KMS-11 (cell line): ENCODE measurements at regions not wholly inside any gene's neighbourhood (a gene's known extent, or its start where the extent isn't known, plus 50 kb on each side); places are given as distances from the start of the nearest gene placed in this dataset.

Source experiments
- H2AFZ ChIP-seq: fragments of 200-600 bp; sonication (generic); 2 replicates; pipeline ENCODE4 v1.6.1; 2016; ENCODE audit warnings: antibody characterized with exemption, mixed run types, low read depth
- H3K27ac ChIP-seq: fragments of 200-600 bp; sonication (generic); 2 replicates; pipeline ENCODE4 v1.6.1; 2016; ENCODE audit warnings: mild to moderate bottlenecking, mixed run types
- H3K27me3 ChIP-seq: fragments of 200-600 bp; sonication (generic); 2 replicates; pipeline ENCODE4 v1.6.1; 2017; ENCODE audit warnings: mild to moderate bottlenecking, low read depth, mixed run types, moderate library complexity; ENCODE audit not compliant: insufficient read depth
- H3K36me3 ChIP-seq: fragments of 200-600 bp; sonication (generic); 2 replicates; pipeline ENCODE4 v1.6.1; 2017; ENCODE audit warnings: mild to moderate bottlenecking, mixed run types; ENCODE audit not compliant: insufficient read depth
- H3K4me1 ChIP-seq: fragments of 200-600 bp; sonication (generic); 2 replicates; pipeline ENCODE4 v1.6.1; 2016; ENCODE audit warnings: mild to moderate bottlenecking, low read depth, mixed run types; ENCODE audit not compliant: poor library complexity, severe bottlenecking
- H3K4me2 ChIP-seq: fragments of 200-600 bp; sonication (generic); 2 replicates; pipeline ENCODE4 v1.7.0; 2016; ENCODE audit warnings: mild to moderate bottlenecking, mixed run types
- H3K4me3 ChIP-seq: fragments of 200-600 bp; sonication (generic); IDR thresholded peaks from 2 replicates; pipeline ENCODE4 v1.6.1; 2017; ENCODE audit warnings: low read depth, low read length, mixed read lengths; ENCODE audit not compliant: insufficient read depth
- H3K79me2 ChIP-seq: fragments of 200-600 bp; sonication (generic); 2 replicates; pipeline ENCODE4 v1.6.1; 2016; ENCODE audit warnings: low read depth, mixed run types; ENCODE audit not compliant: insufficient read depth
- H3K9ac ChIP-seq: fragments of 200-600 bp; sonication (generic); 2 replicates; pipeline ENCODE4 v1.6.1; 2016; ENCODE audit warnings: mild to moderate bottlenecking, mixed run types
- H4K20me1 ChIP-seq: fragments of 200-600 bp; sonication (generic); 2 replicates; pipeline ENCODE4 v1.6.1; 2016; ENCODE audit warnings: mild to moderate bottlenecking, mixed run types; ENCODE audit not compliant: insufficient read depth
- TF ChIP-seq, protein P1 (sequence below): fragments of 200-600 bp; sonication (generic); conservative IDR thresholded peaks from 2 replicates; pipeline ENCODE4 v1.6.1; 2017; ENCODE audit warnings: low read depth, mild to moderate bottlenecking, antibody characterized with exemption, low read length, moderate library complexity, mixed read lengths

DNA sequence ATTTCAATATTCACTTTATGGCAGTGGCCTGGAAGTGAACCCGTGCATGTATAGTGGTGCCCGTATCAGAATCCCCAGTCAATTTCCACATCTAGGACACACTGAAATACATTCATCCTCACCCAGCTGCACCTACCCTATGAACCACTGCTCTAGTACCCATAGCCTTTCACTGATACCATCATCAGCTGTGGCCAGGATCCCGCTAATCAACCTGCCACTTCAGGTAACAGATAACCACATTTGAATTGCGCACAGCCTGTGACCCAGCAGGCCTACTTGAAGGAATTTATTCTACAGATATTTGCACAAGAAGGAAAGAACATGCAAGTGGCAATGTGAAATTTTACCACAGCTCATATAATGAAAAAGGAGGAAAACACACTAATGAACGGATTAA lies 161.0 kb upstream of the CCDC54 start:
- TF ChIP-seq, protein P1, sequence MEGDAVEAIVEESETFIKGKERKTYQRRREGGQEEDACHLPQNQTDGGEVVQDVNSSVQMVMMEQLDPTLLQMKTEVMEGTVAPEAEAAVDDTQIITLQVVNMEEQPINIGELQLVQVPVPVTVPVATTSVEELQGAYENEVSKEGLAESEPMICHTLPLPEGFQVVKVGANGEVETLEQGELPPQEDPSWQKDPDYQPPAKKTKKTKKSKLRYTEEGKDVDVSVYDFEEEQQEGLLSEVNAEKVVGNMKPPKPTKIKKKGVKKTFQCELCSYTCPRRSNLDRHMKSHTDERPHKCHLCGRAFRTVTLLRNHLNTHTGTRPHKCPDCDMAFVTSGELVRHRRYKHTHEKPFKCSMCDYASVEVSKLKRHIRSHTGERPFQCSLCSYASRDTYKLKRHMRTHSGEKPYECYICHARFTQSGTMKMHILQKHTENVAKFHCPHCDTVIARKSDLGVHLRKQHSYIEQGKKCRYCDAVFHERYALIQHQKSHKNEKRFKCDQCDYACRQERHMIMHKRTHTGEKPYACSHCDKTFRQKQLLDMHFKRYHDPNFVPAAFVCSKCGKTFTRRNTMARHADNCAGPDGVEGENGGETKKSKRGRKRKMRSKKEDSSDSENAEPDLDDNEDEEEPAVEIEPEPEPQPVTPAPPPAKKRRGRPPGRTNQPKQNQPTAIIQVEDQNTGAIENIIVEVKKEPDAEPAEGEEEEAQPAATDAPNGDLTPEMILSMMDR = no peak
- no peaks in the 10 kb centered on the region for H3K4me1 ChIP-seq
- no peak overlapping the region for H2AFZ ChIP-seq
- H3K27me3 ChIP-seq = no peaks in the 10 kb centered on the region
- H3K4me2 ChIP-seq = no peak overlapping the region
- H3K9ac ChIP-seq = no peak overlapping the region
- no peaks in the 10 kb centered on the region for H4K20me1 ChIP-seq
- H3K79me2 ChIP-seq = no peaks in the 10 kb centered on the region
- H3K27ac ChIP-seq = no peak overlapping the region
- H3K4me3 ChIP-seq = no peak overlapping the region
- no peaks in the 10 kb centered on the region for H3K36me3 ChIP-seq

DNA sequence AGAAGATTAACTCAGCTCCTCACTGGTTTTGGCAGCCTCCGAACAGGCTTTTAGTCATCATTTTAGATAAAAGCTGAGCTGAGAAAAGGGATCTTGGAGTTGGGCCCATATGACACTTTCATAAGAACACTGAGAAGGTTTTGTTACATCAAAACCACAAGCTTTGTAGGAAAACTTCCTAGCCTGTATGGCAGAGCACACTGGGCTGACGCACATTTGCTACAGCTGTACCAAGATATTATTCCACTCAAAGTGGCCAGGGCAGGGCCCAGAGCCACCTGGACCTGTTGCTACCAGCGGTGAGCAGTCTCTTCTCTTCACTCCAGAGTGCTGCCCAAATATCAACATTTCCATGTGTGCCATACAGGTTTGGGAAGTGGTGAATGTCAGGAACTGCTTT lies 160.5 kb upstream of the CCDC54 start:
- H3K4me3 ChIP-seq = no peak overlapping the region
- no peak overlapping the region for H3K4me2 ChIP-seq
- TF ChIP-seq, protein P1 = no peak
- no peak overlapping the region for H2AFZ ChIP-seq
- no peaks in the 10 kb centered on the region for H4K20me1 ChIP-seq
- H3K4me1 ChIP-seq = no peaks in the 10 kb centered on the region
- H3K27me3 ChIP-seq = no peaks in the 10 kb centered on the region
- H3K9ac ChIP-seq = no peak overlapping the region
- no peak overlapping the region for H3K27ac ChIP-seq
- H3K36me3 ChIP-seq = no peaks in the 10 kb centered on the region
- no peaks in the 10 kb centered on the region for H3K79me2 ChIP-seq

DNA sequence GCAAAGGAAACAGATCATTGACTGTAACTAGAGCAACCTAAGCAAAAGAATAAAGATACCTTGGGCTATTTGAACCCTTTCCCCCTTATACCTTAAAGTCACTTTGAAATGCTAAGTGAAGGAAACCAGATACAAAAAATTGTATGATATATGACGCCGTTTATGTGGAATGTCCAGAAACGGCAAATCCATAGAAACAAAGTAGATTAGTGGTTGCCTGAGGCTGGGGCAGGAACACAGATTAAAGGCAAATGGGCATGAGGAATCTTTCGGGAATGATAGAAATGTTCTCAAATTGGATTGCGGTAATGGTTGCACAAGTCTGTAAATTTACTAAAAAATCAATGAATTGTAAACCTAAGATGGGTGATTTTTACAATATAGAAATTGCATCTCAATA lies 160.1 kb upstream of the CCDC54 start:
- H3K27me3 ChIP-seq = no peaks in the 10 kb centered on the region
- H3K4me1 ChIP-seq = no peaks in the 10 kb centered on the region
- H3K9ac ChIP-seq = no peak overlapping the region
- H3K27ac ChIP-seq = no peak overlapping the region
- no peaks in the 10 kb centered on the region for H3K79me2 ChIP-seq
- no peak overlapping the region for H3K4me3 ChIP-seq
- no peaks in the 10 kb centered on the region for H4K20me1 ChIP-seq
- no peak overlapping the region for H3K4me2 ChIP-seq
- H2AFZ ChIP-seq = no peak overlapping the region
- TF ChIP-seq, protein P1 = no peak
- no peaks in the 10 kb centered on the region for H3K36me3 ChIP-seq

DNA sequence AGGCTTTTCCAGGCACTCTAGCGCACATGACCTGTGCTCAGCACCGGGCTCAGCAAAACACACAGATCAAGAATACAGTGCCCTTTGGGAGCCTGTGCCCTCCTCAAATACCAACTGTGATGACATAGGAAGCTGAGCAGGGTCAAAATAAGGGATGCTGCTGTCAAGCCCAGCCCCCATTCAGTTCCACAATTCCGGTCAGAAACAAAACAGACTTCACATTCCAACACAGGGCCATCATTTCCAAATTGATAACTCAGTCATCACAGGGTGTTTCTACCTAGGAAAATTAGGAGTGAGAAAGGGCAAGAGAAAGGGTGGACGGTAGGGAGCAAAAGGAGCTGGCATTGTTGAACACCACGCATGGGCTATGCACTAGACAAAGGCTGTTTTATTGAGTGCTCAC lies 158.4 kb upstream of the CCDC54 start:
- Histone ChIP-seq H3K9ac (no peak overlapping the region), H4K20me1 (no peaks in the 10 kb centered on the region), H3K4me2 (no peak overlapping the region), H2AFZ (no peak overlapping the region), H3K79me2 (no peaks in the 10 kb centered on the region), H3K36me3 (no peaks in the 10 kb centered on the region), H3K27ac (no peak overlapping the region), H3K4me1 (no peaks in the 10 kb centered on the region), H3K4me3 (no peak overlapping the region), H3K27me3 (no peaks in the 10 kb centered on the region)
- TF ChIP-seq, protein P1 = no peak

DNA sequence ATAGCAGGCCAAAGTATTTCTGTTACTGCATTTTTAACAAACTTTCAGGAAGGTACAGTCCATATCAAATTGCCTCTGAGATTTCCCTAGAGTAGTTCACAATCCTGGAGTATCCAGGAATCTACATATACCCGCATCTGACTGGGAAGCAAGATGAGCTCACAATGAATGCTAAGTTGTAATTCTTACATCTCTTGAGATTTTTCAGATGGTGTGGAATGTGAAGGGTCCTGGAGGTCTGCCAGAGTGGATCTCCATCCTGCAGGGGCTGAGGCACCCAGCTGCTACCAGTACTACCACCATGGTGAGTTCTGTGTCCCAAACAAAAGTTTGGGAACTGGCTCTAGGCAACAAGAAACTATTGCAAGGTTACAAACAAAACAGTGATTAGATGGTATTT lies 156.7 kb upstream of the CCDC54 start:
- no peak overlapping the region for H3K9ac ChIP-seq
- H3K79me2 ChIP-seq = no peaks in the 10 kb centered on the region
- H3K4me2 ChIP-seq = no peak overlapping the region
- H3K4me1 ChIP-seq = no peaks in the 10 kb centered on the region
- H3K27ac ChIP-seq = no peak overlapping the region
- TF ChIP-seq, protein P1 = no peak
- no peaks in the 10 kb centered on the region for H3K27me3 ChIP-seq
- H4K20me1 ChIP-seq = no peaks in the 10 kb centered on the region
- H2AFZ ChIP-seq = no peak overlapping the region
- H3K36me3 ChIP-seq = no peaks in the 10 kb centered on the region
- H3K4me3 ChIP-seq = no peak overlapping the region
